ENCODE measurements at regions not wholly inside any gene's neighbourhood (a gene's known extent, or its start where the extent isn't known, plus 50 kb on each side); places are given as distances from the start of the nearest gene placed in this dataset.

GRCh38 chr6:78093906-78094305 lies 441.1 kb downstream of the MEI4 start:
- no peak for TF ChIP-seq CTCF (IDR thresholded peaks at IDR 0.05)
- TF ChIP-seq POLR2A (IDR thresholded peaks at IDR 0.05): no peak
